Stimulated activated CD8-positive, alpha-beta memory T cell treated with anti-CD3 and anti-CD28 coated beads, Interleukin-15, amount 100 ng/mL, for 1 hour (primary cell): ENCODE measurements at regions not wholly inside any gene's neighbourhood (a gene's known extent, or its start where the extent isn't known, plus 50 kb on each side); places are given as distances from the start of the nearest gene placed in this dataset.

Experiments
- DNase-seq: peaks from one replicate; pipeline ENCODE4 v3.0.0-alpha.2; 2020; ENCODE audit warnings: low read depth

GRCh38 chr4:153138736-153139135, 65.5 kb upstream of the TRIM2 start:
- DNase-seq = no peak

GRCh38 chr4:153140294-153140693, 63.9 kb upstream of the TRIM2 start:
- DNase-seq = no peak

- DNase-seq = no peak
Measured at GRCh38 chr4:153141238-153141637, 63.0 kb upstream of the TRIM2 start.

GRCh38 chr4:153142700-153143438, 61.4 kb upstream of the TRIM2 start:
- peak; percentile 19 for DNase-seq

GRCh38 chr4:153143527-153144348, 60.5 kb upstream of the TRIM2 start:
- DNase-seq = no peak

GRCh38 chr4:153146031-153146430, 58.2 kb upstream of the TRIM2 start:
- DNase-seq = no peak

- DNase-seq = no peak
Measured at GRCh38 chr4:153146961-153147360, 57.3 kb upstream of the TRIM2 start.

- DNase-seq = no peak
Measured at GRCh38 chr4:153148791-153149190, 55.5 kb upstream of the TRIM2 start.

GRCh38 chr4:153151535-153152455, 52.4 kb upstream of the TRIM2 start:
- no peak for DNase-seq

- DNase-seq = peak; percentile 21
Measured at GRCh38 chr4:153152501-153153338, 51.5 kb upstream of the TRIM2 start.

- peak; percentile 32 for DNase-seq
Measured at GRCh38 chr4:153153339-153153871, 50.8 kb upstream of the TRIM2 start.

- DNase-seq = no peak
Measured at GRCh38 chr4:153154007-153154975, 50.0 kb upstream of the TRIM2 start.
